Stomach smooth muscle (tissue), 2 donors: ENCODE measurements at regions not wholly inside any gene's neighbourhood (a gene's known extent, or its start where the extent isn't known, plus 50 kb on each side); places are given as distances from the start of the nearest gene placed in this dataset.
A peak's percentile ranks its signal among the peaks of the same experiment; 100 is the strongest.

Experiments
- H3K27ac ChIP-seq: one replicate; pipeline ENCODE4 v1.7.0; 2013; ENCODE audit warnings: mild to moderate bottlenecking, low read length, inconsistent platforms
- H3K27me3 ChIP-seq, 2 donors: one replicate each; pipeline ENCODE4 v1.7.0; 2013; ENCODE audit warnings: low read length in 2 of 2; ENCODE audit not compliant: insufficient read depth in 2 of 2, control insufficient read depth in 1 of 2
- H3K36me3 ChIP-seq, 2 donors: one replicate each; pipeline ENCODE4 v1.7.0; 2013; ENCODE audit warnings: low read length in 2 of 2; ENCODE audit not compliant: control insufficient read depth in 2 of 2, insufficient read depth in 2 of 2
- H3K4me1 ChIP-seq: one replicate; pipeline ENCODE4 v1.7.0; 2013; ENCODE audit warnings: low read length; ENCODE audit not compliant: control insufficient read depth, insufficient read depth
- H3K4me3 ChIP-seq, 2 donors: one replicate each; pipeline ENCODE4 v1.7.0; 2013; ENCODE audit warnings: low read length in 2 of 2
- H3K9ac ChIP-seq, 2 donors: one replicate each; pipeline ENCODE4 v1.7.0; 2013; ENCODE audit warnings: low read length in 2 of 2, mild to moderate bottlenecking in 1 of 2
- H3K9me3 ChIP-seq, 2 donors: one replicate each; pipeline ENCODE4 v1.7.0; 2013; ENCODE audit warnings: low read length in 2 of 2; ENCODE audit not compliant: control insufficient read depth in 2 of 2
- donor health status: healthy.
- donor health status: Pancreatic carcinoma.

GRCh38 chr11:28654191-28654590 is 546.0 kb downstream of the METTL15 start:
- H3K36me3 ChIP-seq, result no peaks in the 10 kb centered on the region
- no peaks in the 10 kb centered on the region for H3K9me3 ChIP-seq
- no peak overlapping the region for H3K27ac ChIP-seq
- no peak overlapping the region for H3K4me3 ChIP-seq
- H3K4me1 ChIP-seq, result no peaks in the 10 kb centered on the region
- H3K27me3 ChIP-seq, result no peaks in the 10 kb centered on the region
- no peak overlapping the region for H3K9ac ChIP-seq

DNA sequence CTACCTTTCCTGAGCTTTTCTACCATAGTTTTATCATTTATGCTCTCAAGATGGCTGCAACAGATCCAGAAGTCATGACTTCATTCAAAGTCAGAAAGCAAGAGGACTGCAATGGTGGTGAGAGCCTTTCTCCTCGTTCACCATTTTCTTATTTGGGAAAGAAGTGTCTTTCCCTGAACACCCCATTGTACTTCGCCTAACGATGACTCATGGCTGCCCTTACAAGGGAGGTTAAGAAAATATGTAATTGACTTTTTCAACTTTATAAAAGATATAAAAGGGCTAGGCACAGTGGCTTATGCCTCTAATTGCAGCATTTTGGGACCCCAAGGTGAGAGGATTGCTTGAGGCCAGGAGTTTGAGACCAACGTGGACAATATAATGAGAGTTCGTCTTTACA is 541.7 kb downstream of the METTL15 start:
- Histone ChIP-seq H3K36me3 (no peaks in the 10 kb centered on the region), H3K9ac (no peak overlapping the region), H3K9me3 (no peaks in the 10 kb centered on the region), H3K4me1 (no peaks in the 10 kb centered on the region), H3K27me3 (no peaks in the 10 kb centered on the region), H3K4me3 (no peak overlapping the region), H3K27ac (no peak overlapping the region)

DNA sequence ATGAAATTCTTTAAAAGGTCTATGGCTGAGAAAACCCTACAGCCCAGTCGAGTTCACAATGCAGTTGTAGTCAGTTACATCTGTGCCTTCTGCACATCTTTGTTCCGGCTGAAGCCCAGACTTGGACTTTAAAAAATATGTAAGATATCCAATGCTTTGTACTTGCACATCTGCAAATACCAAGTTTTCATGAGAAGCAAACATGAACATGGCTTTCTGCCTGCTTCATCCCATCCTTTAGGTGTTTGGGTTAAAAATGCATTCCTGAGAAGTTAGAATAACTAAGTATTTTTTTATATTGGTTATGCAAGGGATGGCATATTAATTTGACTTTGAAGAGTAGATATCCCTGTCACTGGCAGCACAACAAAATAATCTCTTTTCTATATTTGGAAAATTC is 528.4 kb downstream of the METTL15 start:
- H3K27ac ChIP-seq, result no peak overlapping the region
- H3K36me3 ChIP-seq, result no peaks in the 10 kb centered on the region
- H3K27me3 ChIP-seq, result no peaks in the 10 kb centered on the region
- no peak overlapping the region for H3K4me3 ChIP-seq
- H3K9me3 ChIP-seq, result no peaks in the 10 kb centered on the region
- H3K9ac ChIP-seq, result no peak overlapping the region
- no peaks in the 10 kb centered on the region for H3K4me1 ChIP-seq

GRCh38 chr11:28636033-28636432 is 527.8 kb downstream of the METTL15 start:
- no peaks in the 10 kb centered on the region for H3K27me3 ChIP-seq

GRCh38 chr11:28632338-28632737 is 524.1 kb downstream of the METTL15 start:
- Histone ChIP-seq H3K9me3 (no peaks in the 10 kb centered on the region), H3K4me1 (no peaks in the 10 kb centered on the region), H3K9ac (no peak overlapping the region), H3K4me3 (no peak overlapping the region), H3K27me3 (no peaks in the 10 kb centered on the region), H3K27ac (no peak overlapping the region), H3K36me3 (no peaks in the 10 kb centered on the region)

More at GRCh38 chr11:28636033-28636432, 527.8 kb downstream of the METTL15 start:
- Histone ChIP-seq H3K9me3 (no peaks in the 10 kb centered on the region), H3K27ac (no peak overlapping the region), H3K4me3 (no peak overlapping the region), H3K36me3 (no peaks in the 10 kb centered on the region), H3K9ac (no peak overlapping the region), H3K4me1 (no peaks in the 10 kb centered on the region)

DNA sequence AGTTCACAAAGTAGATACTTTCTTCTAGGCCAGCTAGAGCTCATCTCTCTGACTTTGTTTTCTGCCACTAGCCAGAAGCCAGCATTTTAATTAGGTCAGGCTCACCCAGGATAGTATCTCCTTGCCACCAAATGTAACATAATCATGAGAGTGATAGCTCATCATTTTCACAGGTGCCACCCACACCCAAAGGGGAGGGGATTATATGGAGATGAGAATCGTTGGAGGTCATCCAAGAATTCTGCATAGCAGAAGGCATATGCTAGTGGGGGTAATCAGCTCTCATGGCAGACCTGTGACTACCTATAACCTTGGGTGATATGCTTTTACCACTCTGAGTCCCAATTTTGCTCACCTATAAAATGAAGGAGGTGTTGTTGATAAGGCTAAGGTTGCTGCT is 523.0 kb downstream of the METTL15 start:
- Histone ChIP-seq H3K36me3 (no peaks in the 10 kb centered on the region), H3K4me1 (no peaks in the 10 kb centered on the region), H3K9ac (no peak overlapping the region), H3K9me3 (no peaks in the 10 kb centered on the region), H3K27me3 (no peaks in the 10 kb centered on the region), H3K4me3 (no peak overlapping the region), H3K27ac (no peak overlapping the region)

DNA sequence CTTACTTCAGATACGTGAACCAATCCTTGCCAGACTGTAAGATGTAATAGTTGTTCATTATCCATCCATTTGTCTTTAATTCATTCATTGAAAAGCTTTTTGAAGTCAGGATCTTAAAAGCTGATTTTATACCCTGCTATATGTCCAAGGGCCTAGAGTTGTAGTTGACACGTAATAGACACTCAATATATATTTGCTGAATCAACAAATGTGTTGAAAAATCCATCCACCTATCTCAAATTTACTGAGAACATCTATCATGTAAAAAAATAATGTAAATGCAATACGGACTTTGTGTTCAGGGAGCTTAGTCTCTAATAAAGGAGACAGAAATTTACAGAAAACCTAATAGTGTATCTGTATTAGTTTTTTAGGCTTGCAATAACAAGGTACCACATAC is 521.0 kb downstream of the METTL15 start:
- Histone ChIP-seq H3K4me3 (no peak overlapping the region), H3K27me3 (no peaks in the 10 kb centered on the region), H3K27ac (no peak overlapping the region), H3K9me3 (no peaks in the 10 kb centered on the region), H3K9ac (no peak overlapping the region), H3K36me3 (no peaks in the 10 kb centered on the region), H3K4me1 (no peaks in the 10 kb centered on the region)

DNA sequence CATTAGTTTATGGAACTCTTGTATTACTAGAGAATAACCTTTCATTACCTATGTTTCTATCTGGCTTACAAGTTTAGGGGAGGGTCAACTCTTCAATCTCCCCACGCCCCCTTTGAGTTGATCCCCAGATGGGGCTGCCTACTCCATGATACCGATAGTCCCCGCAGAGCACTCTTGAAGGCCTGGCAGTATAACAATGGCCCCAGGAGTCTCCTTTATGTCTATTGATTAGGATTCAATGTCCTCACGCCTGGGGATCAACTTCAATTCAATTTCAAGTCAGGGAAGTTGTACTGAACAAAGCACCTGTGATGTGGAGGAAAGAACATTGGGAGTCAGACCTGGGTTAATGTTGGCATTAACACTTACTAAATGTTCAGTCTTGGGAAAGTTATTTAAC is 520.2 kb downstream of the METTL15 start:
- no peak overlapping the region for H3K9ac ChIP-seq
- H3K4me3 ChIP-seq, result no peak overlapping the region
- no peak overlapping the region for H3K27ac ChIP-seq
- H3K27me3 ChIP-seq, result no peaks in the 10 kb centered on the region
- no peaks in the 10 kb centered on the region for H3K9me3 ChIP-seq
- no peaks in the 10 kb centered on the region for H3K4me1 ChIP-seq
- no peaks in the 10 kb centered on the region for H3K36me3 ChIP-seq

- no peak overlapping the region for H3K27ac ChIP-seq
- H3K27me3 ChIP-seq, result no peaks in the 10 kb centered on the region
- H3K4me3 ChIP-seq, result no peak overlapping the region
- no peaks in the 10 kb centered on the region for H3K36me3 ChIP-seq
- no peaks in the 10 kb centered on the region for H3K9me3 ChIP-seq
- H3K9ac ChIP-seq, result no peak overlapping the region
- no peaks in the 10 kb centered on the region for H3K4me1 ChIP-seq
Observed at GRCh38 chr11:28627690-28628255, 519.6 kb downstream of the METTL15 start.

DNA sequence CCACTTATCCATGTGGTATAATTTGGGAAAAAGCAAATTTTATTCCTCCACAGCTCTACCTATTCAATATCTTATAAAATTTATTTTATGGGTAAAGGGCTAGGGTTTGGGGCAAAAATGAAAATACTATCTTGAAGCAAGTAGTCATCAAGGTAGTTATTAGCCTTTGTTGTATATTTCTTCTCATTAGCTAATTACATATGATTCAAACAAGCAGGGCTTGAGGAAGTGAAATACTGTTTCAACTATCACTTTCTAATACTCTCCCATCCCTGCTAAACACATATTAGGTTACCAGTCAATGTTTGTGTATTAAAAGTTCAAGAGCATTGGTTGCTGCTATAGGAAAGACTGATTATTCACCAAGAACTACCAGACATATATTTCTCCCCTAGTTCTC is 517.3 kb downstream of the METTL15 start:
- no peaks in the 10 kb centered on the region for H3K27me3 ChIP-seq
- no peaks in the 10 kb centered on the region for H3K36me3 ChIP-seq
- no peak overlapping the region for H3K27ac ChIP-seq
- no peaks in the 10 kb centered on the region for H3K9me3 ChIP-seq
- H3K4me1 ChIP-seq, result no peaks in the 10 kb centered on the region
- no peak overlapping the region for H3K4me3 ChIP-seq
- H3K9ac ChIP-seq, result no peak overlapping the region

DNA sequence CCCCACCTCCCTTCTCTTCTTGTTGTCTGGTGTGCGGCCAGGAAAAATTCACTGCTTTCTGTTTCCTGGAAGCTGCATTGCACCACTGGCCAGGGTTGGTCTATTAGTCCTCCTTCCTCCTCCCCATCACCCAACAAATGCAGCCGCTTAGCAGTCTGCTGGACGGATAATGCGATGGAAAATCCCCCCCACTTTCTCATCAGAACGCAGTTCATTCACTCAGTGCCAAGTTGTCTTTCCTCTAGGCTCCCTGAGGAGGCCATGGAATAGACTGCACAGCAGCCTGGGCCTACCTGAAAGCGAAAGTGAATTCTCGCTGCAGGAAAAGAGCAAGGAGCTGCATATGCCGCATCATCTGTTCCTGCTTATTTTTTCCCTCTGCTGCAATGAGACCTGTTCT is 513.6 kb downstream of the METTL15 start:
- peak overlapping the region in 1 of 2 donors; percentile 44 for H3K4me3 ChIP-seq
- H3K4me1 ChIP-seq, result no peaks in the 10 kb centered on the region
- no peak overlapping the region for H3K27ac ChIP-seq
- no peaks in the 10 kb centered on the region for H3K36me3 ChIP-seq
- no peaks in the 10 kb centered on the region for H3K9me3 ChIP-seq
- H3K9ac ChIP-seq, result no peak overlapping the region
- no peaks in the 10 kb centered on the region for H3K27me3 ChIP-seq
